Neural progenitor cell (in vitro differentiated cells): ENCODE measurements at regions not wholly inside any gene's neighbourhood (a gene's known extent, or its start where the extent isn't known, plus 50 kb on each side); places are given as distances from the start of the nearest gene placed in this dataset.

Experiments
- EZH2 ChIP-seq: fragments of 200-600 bp; sonication (generic); IDR thresholded peaks from 2 replicates; pipeline ENCODE4 v1.6.1; 2017; ENCODE audit warnings: antibody characterized with exemption, mild to moderate bottlenecking, moderate library complexity
- EZH2phosphoT487 ChIP-seq: fragments of 200-600 bp; sonication (generic); IDR thresholded peaks from 2 replicates; pipeline ENCODE4 v1.6.1; 2017; ENCODE audit warnings: antibody characterized with exemption
- TF ChIP-seq, protein P1 (sequence below): fragments of 200-600 bp; sonication (generic); IDR thresholded peaks from 2 replicates; pipeline ENCODE4 v1.5.1; 2017; ENCODE audit warnings: antibody characterized with exemption, mild to moderate bottlenecking

DNA sequence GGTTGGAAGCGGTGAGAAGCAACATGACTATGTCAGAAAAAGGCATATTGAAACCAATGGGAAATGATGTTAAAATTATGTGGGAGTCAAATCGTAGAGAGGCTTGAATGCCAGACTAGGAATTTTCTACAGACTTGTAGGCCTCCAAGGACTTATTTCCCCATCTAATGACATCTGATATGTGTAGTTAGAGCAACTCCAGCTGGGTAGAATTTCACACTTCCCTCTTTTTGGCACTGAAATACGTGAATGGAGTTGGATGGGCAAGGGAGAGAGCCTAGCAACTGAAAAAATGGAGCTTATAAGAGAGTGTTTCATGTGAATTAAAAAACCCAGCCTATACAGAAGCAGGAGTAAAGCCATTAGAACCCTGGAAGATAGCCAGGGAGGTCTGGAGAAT, 304.2 kb downstream of the INSC start:
- TF ChIP-seq, protein P1, sequence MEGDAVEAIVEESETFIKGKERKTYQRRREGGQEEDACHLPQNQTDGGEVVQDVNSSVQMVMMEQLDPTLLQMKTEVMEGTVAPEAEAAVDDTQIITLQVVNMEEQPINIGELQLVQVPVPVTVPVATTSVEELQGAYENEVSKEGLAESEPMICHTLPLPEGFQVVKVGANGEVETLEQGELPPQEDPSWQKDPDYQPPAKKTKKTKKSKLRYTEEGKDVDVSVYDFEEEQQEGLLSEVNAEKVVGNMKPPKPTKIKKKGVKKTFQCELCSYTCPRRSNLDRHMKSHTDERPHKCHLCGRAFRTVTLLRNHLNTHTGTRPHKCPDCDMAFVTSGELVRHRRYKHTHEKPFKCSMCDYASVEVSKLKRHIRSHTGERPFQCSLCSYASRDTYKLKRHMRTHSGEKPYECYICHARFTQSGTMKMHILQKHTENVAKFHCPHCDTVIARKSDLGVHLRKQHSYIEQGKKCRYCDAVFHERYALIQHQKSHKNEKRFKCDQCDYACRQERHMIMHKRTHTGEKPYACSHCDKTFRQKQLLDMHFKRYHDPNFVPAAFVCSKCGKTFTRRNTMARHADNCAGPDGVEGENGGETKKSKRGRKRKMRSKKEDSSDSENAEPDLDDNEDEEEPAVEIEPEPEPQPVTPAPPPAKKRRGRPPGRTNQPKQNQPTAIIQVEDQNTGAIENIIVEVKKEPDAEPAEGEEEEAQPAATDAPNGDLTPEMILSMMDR: no peak
- TF ChIP-seq EZH2phosphoT487 (no peak), EZH2 (no peak)
